ENCODE measurements at regions not wholly inside any gene's neighbourhood (a gene's known extent, or its start where the extent isn't known, plus 50 kb on each side); places are given as distances from the start of the nearest gene placed in this dataset.

GRCh38 chr7:90007831-90008230 lies 146.4 kb upstream of the STEAP1 start:
- no peak for TF ChIP-seq ZNF408 (CRISPR knock-in tag; IDR thresholded peaks at IDR 0.05; ENCODE audit: low read depth)
- no peak for TF ChIP-seq ERF (CRISPR knock-in tag; IDR thresholded peaks at IDR 0.05)
- TF ChIP-seq KLF16 (IDR thresholded peaks at IDR 0.05), result no peak
- no peak for TF ChIP-seq ELF2 (CRISPR knock-in tag; IDR thresholded peaks at IDR 0.05)
- TF ChIP-seq ZHX1 (conservative IDR thresholded peaks at IDR 0.05; ENCODE audit: low read length), result no peak
- no peak for TF ChIP-seq RNF2 (IDR thresholded peaks at IDR 0.05)
- TF ChIP-seq CTCF (IDR thresholded peaks at IDR 0.05 in 2 of 3, conservative IDR thresholded peaks at IDR 0.05 in 1 of 3; ENCODE audit: insufficient read depth in 2 of 3, low read depth in 1 of 3, low read length in 3 of 3), result no peak
- TF ChIP-seq SREBF2 (CRISPR knock-in tag; IDR thresholded peaks at IDR 0.05), result no peak
- TF ChIP-seq MCM5 (IDR thresholded peaks at IDR 0.05; ENCODE audit: low read depth), result no peak
- no peak for TF ChIP-seq ZNF398 (CRISPR knock-in tag; IDR thresholded peaks at IDR 0.05)
- no peak for TF ChIP-seq NKRF (IDR thresholded peaks at IDR 0.05; ENCODE audit: borderline replicate concordance)
- no peak for TF ChIP-seq SIX5 (IDR thresholded peaks at IDR 0.05; ENCODE audit: borderline replicate concordance in 1 of 2, insufficient read depth in 1 of 2, low read depth in 1 of 2, low read length in 2 of 2)

Data from K562 (cell line).